GM21723 (cell line): ENCODE measurements at regions not wholly inside any gene's neighbourhood (a gene's known extent, or its start where the extent isn't known, plus 50 kb on each side); places are given as distances from the start of the nearest gene placed in this dataset.
"Not testable (repeated sequence)": the region's sequence is repeated elsewhere in the genome, so short reads cannot be mapped to it uniquely, and the experiment has no call there.

Experiments
- ATAC-seq: cut with Tn5 transposase; IDR thresholded peaks from one replicate; pipeline ENCODE4 v1.9.1; 2021; ENCODE audit warnings: mild to moderate bottlenecking, moderate library complexity; ENCODE audit not compliant: unreplicated experiment

DNA sequence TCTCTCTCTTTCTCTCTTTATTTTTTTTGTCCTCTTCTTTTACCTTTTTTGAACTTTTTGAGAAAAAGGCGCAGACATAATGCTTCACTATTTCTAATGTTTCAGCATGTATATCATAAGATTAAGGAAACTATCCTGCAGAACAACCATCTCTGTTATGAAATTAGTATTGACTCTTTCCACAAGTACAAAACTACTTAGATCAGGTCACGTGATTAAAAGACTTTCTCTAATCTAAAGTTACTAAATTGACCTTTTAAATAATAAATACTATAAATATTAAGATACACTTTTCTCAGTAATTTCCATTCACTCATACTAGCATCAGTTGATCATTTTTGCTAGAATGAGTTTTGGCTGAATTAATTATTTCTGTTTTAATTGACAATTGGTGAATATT is 844.5 kb upstream of the LRFN5 start:
- ATAC-seq = no peak

GRCh38 chr14:40760704-40761103 is 846.0 kb upstream of the LRFN5 start:
- no peak for ATAC-seq

DNA sequence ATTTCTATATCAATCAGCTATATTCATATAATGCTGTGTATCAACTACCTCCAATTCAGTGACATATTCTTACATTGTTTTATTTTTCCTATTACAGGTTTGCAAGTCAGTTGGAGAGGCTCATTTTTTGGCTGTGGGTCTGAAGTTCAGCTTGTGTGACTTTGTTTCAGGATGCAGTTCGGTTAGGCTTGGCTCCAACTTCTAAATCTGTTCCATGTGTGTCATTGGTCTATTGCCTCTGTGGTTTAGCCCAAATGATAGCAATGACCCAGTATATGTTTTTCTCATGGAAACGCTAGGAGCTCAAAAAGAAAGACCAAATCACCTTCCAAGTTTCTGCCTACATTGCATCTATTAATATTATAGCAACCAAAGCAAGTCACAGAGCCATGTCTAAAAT is 848.6 kb upstream of the LRFN5 start:
- no peak for ATAC-seq

DNA sequence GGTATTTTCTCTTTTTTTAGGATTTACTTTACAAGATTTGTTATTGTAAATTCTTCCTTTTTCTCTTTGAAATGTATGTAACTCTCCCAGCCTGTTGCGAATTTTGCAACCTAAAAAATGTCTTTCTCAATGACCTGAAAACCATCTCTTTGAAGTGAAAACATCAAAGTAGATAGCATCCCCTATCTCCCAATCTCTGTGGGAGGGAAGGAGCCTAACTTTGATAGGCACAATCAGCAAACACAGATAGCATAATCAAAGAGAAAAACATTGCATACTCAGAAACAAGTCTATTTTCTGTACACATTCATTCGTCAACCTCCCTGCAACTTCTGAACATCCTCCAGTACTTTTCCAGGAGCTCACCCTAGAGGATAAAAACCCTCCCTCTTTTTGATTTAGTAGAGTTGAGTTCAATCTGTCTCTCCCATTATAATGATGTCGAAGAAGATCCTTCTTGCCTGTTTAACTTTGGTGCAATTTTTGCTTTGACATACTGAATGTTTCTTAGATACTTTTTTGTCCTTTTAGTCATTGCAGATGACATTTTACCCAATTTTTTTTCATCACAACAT is 849.2 kb upstream of the LRFN5 start:
- no peak for ATAC-seq

- no peak for ATAC-seq
Measured at GRCh38 chr14:40733206-40733605, 873.5 kb upstream of the LRFN5 start.

- ATAC-seq = no peak
Measured at GRCh38 chr14:40727107-40727506, 879.6 kb upstream of the LRFN5 start.

DNA sequence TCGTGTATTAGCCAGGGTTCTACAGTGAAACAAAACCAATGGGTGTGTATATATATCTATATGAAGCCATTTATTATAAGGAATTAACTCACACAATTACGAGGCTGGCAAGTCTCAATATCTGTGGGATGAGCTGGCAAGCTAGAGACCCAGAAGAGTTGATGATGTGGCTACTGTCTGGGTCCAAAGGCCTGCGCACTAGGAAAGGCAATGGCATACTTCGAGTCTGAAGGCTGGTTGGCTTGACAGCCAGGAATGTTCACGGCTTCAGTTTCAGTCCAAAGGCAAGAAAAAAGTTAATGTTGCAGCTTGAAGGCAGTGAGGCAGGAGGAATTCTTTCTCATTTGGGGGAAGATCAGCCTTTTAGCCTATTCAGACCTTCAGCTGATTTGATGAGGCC is 893.3 kb upstream of the LRFN5 start:
- no peak for ATAC-seq

DNA sequence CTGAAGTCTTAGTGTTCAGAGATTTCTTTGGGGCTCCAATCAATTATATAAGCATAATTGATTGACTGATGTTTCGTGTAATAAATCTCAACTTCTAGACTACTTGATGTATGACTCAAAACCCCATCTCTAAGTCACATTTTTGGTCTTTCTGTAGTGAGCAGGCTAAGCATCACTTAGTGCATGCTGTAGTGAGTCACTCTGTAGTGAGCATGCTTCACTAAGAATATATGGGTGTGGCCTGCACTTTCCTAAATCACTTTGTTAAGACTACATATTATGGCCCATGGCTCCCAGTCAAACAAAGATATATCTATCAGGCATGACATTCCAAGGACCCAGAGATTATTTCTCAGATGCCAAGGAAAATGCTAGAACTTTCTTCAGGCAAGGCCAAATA is 909.4 kb upstream of the LRFN5 start:
- no peak for ATAC-seq

DNA sequence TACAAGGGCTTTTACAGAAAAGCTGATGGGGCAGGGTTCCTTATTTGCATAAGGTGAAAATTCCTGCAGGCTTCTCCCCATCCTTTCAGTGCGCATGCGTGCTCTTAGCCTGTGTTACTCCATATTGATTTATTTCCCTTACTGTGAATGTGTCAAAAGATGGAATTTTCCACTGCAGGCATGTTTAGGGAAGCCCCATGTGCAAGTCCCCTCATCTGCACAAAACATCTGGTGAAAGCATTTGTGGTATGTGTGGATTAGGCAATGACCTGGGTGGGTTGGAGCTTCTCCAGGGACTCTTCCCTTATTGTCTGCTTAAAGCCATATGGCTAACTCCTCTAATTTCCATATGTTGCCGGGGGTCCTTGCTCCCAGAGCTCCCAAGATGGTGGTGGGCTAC is 912.7 kb upstream of the LRFN5 start:
- no peak for ATAC-seq

DNA sequence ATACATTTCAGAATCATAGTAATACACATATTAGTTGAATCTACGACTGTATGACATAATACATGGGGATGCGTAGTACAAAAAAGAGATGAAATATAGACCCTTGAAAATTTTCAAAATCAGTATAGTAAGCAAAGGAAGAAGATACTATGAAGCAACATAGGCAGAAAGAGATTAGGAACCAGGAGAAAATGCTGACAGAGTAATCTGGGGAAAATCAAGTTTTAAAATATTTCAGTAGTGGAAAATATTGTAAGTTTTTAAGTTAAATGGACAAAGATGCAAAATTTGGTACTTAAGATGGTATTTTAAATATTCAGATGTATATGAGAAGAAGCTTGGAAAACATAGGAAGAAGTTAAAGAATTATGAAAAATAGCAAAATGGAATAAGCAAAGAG is 915.6 kb upstream of the LRFN5 start:
- ATAC-seq = no peak

GRCh38 chr14:40685764-40686163 is 920.9 kb upstream of the LRFN5 start:
- ATAC-seq = no peak

GRCh38 chr14:40684328-40684727 is 922.3 kb upstream of the LRFN5 start:
- no peak for ATAC-seq

DNA sequence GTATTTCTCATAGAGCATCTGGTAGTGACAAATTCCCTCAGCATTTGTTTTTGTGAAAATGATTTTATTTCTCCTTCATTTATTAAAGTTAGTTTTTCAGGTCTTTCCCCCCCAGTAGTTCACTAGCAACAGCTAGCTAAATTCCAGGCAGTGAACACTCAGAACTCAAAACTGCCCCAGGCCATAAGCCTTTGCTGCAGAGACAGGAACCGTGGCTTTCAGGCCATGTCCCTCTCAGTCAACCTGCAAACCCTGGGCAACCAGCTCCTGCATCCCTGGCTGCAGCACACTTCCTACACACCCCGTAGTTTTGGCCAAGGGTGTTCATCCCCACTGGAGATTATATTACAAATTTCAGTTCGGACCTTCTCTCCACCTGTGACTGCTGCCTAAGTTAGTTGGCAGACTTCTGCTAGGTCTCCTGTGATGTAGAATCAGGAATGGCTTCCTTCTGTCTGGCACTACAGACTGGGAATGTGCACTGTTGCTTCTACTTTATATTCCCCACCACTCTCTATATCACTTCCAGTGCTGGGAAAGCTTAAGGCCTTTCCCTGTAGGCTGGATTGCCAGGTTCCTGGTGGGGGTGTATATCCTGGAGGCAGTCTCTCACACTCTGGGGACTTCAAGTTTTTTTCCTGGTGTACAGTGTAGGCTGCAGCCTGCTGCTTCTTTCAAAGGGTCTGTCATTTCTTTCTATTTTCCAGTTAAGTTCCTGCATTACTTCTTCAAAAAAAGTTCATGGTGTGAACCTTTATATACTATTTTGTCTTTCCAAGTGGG is 924.4 kb upstream of the LRFN5 start:
- ATAC-seq = no peak

DNA sequence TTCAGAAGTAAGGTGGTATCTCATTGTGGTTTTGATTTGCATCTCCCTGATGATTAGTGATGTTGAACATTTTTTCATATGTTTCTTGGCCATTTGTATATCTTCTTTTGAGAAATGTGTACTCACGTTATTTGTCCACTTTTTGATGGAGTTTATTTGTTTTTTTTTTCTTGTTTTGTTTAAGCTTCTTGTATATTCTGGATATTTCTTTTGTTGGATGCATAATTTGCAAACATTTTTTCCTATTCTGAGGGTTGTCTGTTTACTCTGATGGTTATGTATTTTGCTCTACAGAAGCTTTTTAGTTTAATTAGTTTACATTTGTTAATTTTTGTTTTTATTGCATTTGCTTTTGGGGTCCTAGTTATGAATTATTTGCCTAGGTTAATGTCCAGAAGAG is 927.4 kb upstream of the LRFN5 start:
- no peak for ATAC-seq

- not testable (repeated sequence) for ATAC-seq
Measured at GRCh38 chr14:40677206-40677605, 929.5 kb upstream of the LRFN5 start.

DNA sequence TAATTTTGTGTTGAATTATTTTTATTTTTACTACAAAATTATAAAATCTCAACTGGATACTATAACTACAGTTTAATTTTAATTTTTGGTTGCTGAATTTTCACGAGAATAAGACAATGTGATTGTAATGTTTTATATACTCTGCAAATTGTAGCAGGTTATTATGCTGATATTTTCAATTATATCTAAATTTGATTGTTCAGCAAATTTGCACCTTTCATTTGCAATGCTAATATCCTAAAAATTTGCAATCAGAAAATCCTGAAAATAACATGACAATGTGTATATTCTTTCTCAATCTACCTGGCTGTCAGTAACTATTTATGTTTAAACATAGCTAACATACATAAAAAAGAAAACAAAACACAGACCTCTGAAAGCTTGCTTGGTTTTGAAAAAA is 932.2 kb upstream of the LRFN5 start:
- ATAC-seq = no peak

GRCh38 chr14:40656311-40656710 is 950.4 kb upstream of the LRFN5 start:
- ATAC-seq = no peak

GRCh38 chr14:40652089-40652691 is 954.5 kb upstream of the LRFN5 start:
- ATAC-seq = no peak

GRCh38 chr14:40630471-40630870 is 976.2 kb upstream of the LRFN5 start:
- ATAC-seq = no peak

DNA sequence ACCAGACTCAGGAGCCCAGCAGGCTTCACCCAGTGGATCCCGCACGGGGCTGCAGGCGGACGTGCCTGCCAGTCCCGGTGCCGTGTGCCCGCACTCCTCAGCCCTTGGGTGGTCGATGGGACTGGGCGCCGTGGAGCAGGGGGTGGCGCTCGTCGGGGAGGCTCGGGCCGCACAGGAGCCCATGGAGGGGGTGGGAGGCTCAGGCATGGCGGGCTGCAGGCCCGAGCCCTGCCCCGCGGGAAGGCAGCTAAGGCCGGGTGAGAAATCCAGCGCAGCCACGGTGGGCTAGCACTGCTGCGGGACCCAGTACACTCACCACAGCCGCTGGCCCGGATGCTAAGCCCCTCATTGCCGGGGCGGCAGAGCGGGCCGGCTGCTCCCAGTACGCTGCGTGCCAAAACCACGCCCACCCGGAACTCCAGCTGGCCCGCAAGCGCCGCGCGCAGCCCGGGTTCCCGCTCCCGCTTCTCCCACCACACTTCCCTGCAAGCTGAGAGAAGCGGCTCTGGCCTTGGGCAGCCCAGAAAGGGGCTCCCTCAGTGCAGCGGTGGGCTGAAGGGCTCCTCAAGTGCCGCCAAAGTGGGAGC is 977.0 kb upstream of the LRFN5 start:
- ATAC-seq = not testable (repeated sequence)

DNA sequence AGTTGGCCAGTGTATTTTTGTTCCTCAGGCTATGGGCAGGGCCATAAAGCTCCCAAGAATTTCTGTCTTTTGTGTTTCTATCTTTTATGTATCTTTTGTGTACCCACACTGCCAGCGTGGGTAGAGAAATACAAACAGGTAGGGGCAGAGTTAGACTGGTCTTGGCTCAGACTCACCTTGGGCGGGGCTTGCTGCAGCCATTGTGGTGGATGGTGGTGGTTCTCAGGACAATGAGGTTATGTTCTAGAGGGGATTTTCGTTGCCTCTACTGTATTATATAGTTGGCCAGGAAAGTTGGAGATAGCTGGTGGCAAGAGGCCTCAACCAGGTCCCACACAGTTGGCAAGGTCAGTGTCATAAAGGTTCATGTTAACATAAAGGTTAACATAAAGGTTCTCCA is 977.5 kb upstream of the LRFN5 start:
- no peak for ATAC-seq

DNA sequence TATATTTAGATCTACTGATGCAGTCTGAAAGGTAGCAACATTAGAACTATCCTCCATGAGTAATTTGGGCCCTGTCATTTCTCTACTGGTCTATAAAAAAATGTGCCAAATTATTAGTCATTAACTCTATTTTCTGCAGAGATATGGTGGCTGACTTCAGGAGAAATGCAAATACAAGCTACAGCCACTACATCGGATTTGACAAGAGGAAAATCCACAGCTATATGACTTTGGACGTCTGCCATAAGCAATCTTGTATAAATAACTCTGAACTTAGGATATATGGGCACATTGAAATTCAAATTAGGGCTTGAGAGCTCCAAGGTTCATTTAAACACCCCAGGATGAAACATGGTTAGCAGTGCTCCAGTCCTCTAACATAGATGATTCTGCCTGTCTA is 983.0 kb upstream of the LRFN5 start:
- ATAC-seq = no peak
